HL-60 (cell line): ENCODE measurements at regions not wholly inside any gene's neighbourhood (a gene's known extent, or its start where the extent isn't known, plus 50 kb on each side); places are given as distances from the start of the nearest gene placed in this dataset.

Experiments used
- DNase-seq, 2 experiments: peaks; one replicate each; pipeline ENCODE4 v3.0.0-alpha.2; 2010 to 2020; ENCODE audit warnings: low read depth in 1 of 2, low spot score in 1 of 2
- H3K27ac ChIP-seq: fragments of 250-450 bp; sonication (Bioruptor Pico); replicated peaks from 2 replicates; pipeline ENCODE4 v1.5.1; 2020; ENCODE audit warnings: mild to moderate bottlenecking, moderate library complexity
- H3K27me3 ChIP-seq: fragments of 250-450 bp; sonication (Bioruptor Pico); 2 replicates; pipeline ENCODE4 v1.5.1; 2021; ENCODE audit warnings: mild to moderate bottlenecking, moderate library complexity; ENCODE audit not compliant: insufficient read depth, poor library complexity, severe bottlenecking
- H3K4me3 ChIP-seq: replicated peaks from 2 replicates; pipeline ENCODE4 v1.5.1; 2011; ENCODE audit warnings: mild to moderate bottlenecking, control low read depth, low read length; ENCODE audit not compliant: insufficient read depth
- CTCF ChIP-seq: IDR thresholded peaks from one replicate; pipeline ENCODE4 v1.5.1; 2011; ENCODE audit warnings: low read length, control low read depth, inconsistent platforms; ENCODE audit not compliant: insufficient read depth
- GABPA ChIP-seq: IDR thresholded peaks from 2 replicates; pipeline ENCODE4 v1.6.1; 2012; ENCODE audit warnings: low read depth
- POLR2AphosphoS5 ChIP-seq: IDR thresholded peaks from 2 replicates; pipeline ENCODE4 v1.6.1; 2012; ENCODE audit warnings: low read depth
- REST ChIP-seq: IDR thresholded peaks from 2 replicates; pipeline ENCODE4 v1.6.1; 2012; ENCODE audit warnings: low read depth; ENCODE audit not compliant: insufficient replicate concordance
- SPI1 ChIP-seq: IDR thresholded peaks from 2 replicates; pipeline ENCODE4 v1.6.1; 2012; ENCODE audit warnings: low read depth, mild to moderate bottlenecking, borderline replicate concordance

GRCh38 chr3:135792858-135793475, 172.6 kb upstream of the PPP2R3A start:
- no peak overlapping the region for H3K4me3 ChIP-seq
- H3K27me3 ChIP-seq = no peaks in the 10 kb centered on the region
- TF ChIP-seq CTCF (no peak), POLR2AphosphoS5 (no peak), GABPA (no peak), SPI1 (no peak), REST (no peak)
- H3K27ac ChIP-seq = no peak overlapping the region
- no peak for DNase-seq

- TF ChIP-seq GABPA = no peak
- no peak for TF ChIP-seq SPI1
- no peak for TF ChIP-seq REST
- no peak for TF ChIP-seq CTCF
- no peak for TF ChIP-seq POLR2AphosphoS5
- peaks cover 2% of the 10 kb centered on the region for H3K27me3 ChIP-seq
- H3K27ac ChIP-seq = no peak overlapping the region
- no peak for DNase-seq
- H3K4me3 ChIP-seq = no peak overlapping the region
These were observed 165.4 kb upstream of the PPP2R3A start for GRCh38 chr3:135800071-135800549.

GRCh38 chr3:135801018-135801417, 164.5 kb upstream of the PPP2R3A start:
- TF ChIP-seq REST = no peak
- no peak for TF ChIP-seq SPI1
- TF ChIP-seq POLR2AphosphoS5 = no peak
- TF ChIP-seq CTCF = no peak
- no peak for TF ChIP-seq GABPA
- H3K27ac ChIP-seq = no peak overlapping the region
- DNase-seq = no peak
- peaks cover 2% of the 10 kb centered on the region for H3K27me3 ChIP-seq
- H3K4me3 ChIP-seq = no peak overlapping the region
